Naive thymus-derived CD4-positive, alpha-beta T cell (primary cell): ENCODE measurements at regions not wholly inside any gene's neighbourhood (a gene's known extent, or its start where the extent isn't known, plus 50 kb on each side); places are given as distances from the start of the nearest gene placed in this dataset.

Experiments
- ATAC-seq: fragments of 150-1000 bp; cut with Tn5 transposase; 2 replicates; pipeline ENCODE4 v1.10.0; 2021; ENCODE audit warnings: mild to moderate bottlenecking, moderate library complexity
- CTCF ChIA-PET: fragments of 350-600 bp; sonication (Branson Sonifier 250); formaldehyde crosslinking; loops from one replicate; lab custom pipeline; 2021; ENCODE audit warnings: antibody characterized with exemption; lab: Charles Lee
- POLR2A ChIA-PET: fragments of 350-600 bp; sonication (Branson Sonifier 250); formaldehyde crosslinking; loops from one replicate; lab custom pipeline; 2021; ENCODE audit warnings: antibody characterized with exemption, inconsistent platforms; lab: Charles Lee
- DNase-seq, 9 donors: peaks; one replicate each; pipeline versions ENCODE4 v3.0.0 to v3.0.0-alpha.2; 2020 to 2022; ENCODE audit warnings: mixed read lengths in 1 of 9
- H3K27ac ChIP-seq: one replicate; pipeline ENCODE4 v1.7.0; 2013; ENCODE audit warnings: mild to moderate bottlenecking, low read depth, low read length, moderate library complexity
- H3K27me3 ChIP-seq, 2 donors: one replicate each; pipeline ENCODE4 v1.7.0; 2013; ENCODE audit warnings: low read length in 2 of 2, mild to moderate bottlenecking in 2 of 2, moderate library complexity in 2 of 2; ENCODE audit not compliant: control insufficient read depth in 2 of 2, insufficient read depth in 2 of 2
- H3K36me3 ChIP-seq, 3 experiments: 1 replicate in 2 of 3; 2 replicates in 1 of 3; pipeline ENCODE4 v1.7.0; 2013; ENCODE audit warnings: low read length in 3 of 3, mild to moderate bottlenecking in 3 of 3, moderate library complexity in 1 of 3; ENCODE audit not compliant: insufficient read depth in 3 of 3, control insufficient read depth in 2 of 3
- H3K4me1 ChIP-seq, 2 donors: one replicate each; pipeline ENCODE4 v1.7.0; 2013; ENCODE audit warnings: low read length in 2 of 2, mild to moderate bottlenecking in 2 of 2, moderate library complexity in 1 of 2; ENCODE audit not compliant: control insufficient read depth in 2 of 2, insufficient read depth in 2 of 2
- H3K4me3 ChIP-seq: 2 replicates; pipeline ENCODE4 v1.7.0; 2013; ENCODE audit warnings: mild to moderate bottlenecking, low read length
- H3K9me3 ChIP-seq, 3 experiments: 1 replicate in 2 of 3; 2 replicates in 1 of 3; pipeline ENCODE4 v1.7.0; 2013; ENCODE audit warnings: low read length in 3 of 3; ENCODE audit not compliant: control insufficient read depth in 2 of 3
- H3K27ac Mint-ChIP-seq, 9 donors: one replicate each; pipeline ENCODE4 v1.8.0; 2020 to 2022; ENCODE audit warnings: mixed read lengths in 9 of 9, mild to moderate bottlenecking in 8 of 9, moderate library complexity in 5 of 9, inconsistent platforms in 2 of 9
- H3K27me3 Mint-ChIP-seq, 5 donors: one replicate each; pipeline ENCODE4 v1.8.0; 2021 to 2022; ENCODE audit warnings: mixed read lengths in 5 of 5, mild to moderate bottlenecking in 1 of 5
- H3K36me3 Mint-ChIP-seq, 5 donors: one replicate each; pipeline ENCODE4 v1.8.0; 2020 to 2022; ENCODE audit warnings: mixed read lengths in 5 of 5, mild to moderate bottlenecking in 3 of 5, inconsistent platforms in 1 of 5
- H3K4me1 Mint-ChIP-seq, 7 donors: one replicate each; pipeline ENCODE4 v1.8.0; 2020 to 2022; ENCODE audit warnings: mixed read lengths in 7 of 7, mild to moderate bottlenecking in 3 of 7, inconsistent platforms in 1 of 7
- H3K4me3 Mint-ChIP-seq, 10 donors: one replicate each; pipeline ENCODE4 v1.8.0; 2020 to 2022; ENCODE audit warnings: mild to moderate bottlenecking in 10 of 10, mixed read lengths in 10 of 10, moderate library complexity in 6 of 10, inconsistent platforms in 2 of 10
- H3K9me3 Mint-ChIP-seq, 11 donors: one replicate each; pipeline ENCODE4 v1.8.0; 2020 to 2022; ENCODE audit warnings: mixed read lengths in 11 of 11, mild to moderate bottlenecking in 4 of 11, inconsistent platforms in 1 of 11, moderate library complexity in 1 of 11
- intact Hi-C, 2 donors: fragments of 100-400 bp; cut with micrococcal nuclease; formaldehyde crosslinking; loops; one replicate each; pipeline ENCODE4 v1.15.1; 2023

DNA sequence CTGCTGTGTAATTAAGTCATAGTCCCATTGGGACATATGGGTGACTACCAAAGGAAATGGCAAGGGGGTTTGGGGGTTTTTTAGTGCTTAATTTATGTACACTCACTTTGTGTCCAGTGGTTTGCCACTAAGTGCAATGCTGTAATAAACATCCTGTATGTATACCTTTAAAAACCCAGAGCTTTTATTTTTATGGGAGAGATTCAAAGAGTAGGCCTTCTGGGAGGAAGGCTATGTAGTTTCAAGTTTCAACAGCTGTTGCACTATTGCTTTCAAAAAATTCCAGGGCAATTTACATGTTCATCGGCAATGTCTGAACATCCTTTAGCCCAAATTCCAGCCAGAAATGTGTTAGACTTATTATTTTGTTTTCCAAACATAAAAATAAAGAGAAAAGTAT, 744.7 kb downstream of the XPNPEP1 start:
- Mint-ChIP-seq H3K4me3 (no peak overlapping the region), H3K27ac (no peak overlapping the region), H3K9me3 (peaks cover 2 to 21% (median 6%) of the 10 kb centered on the region in 11 donors), H3K36me3 (no peaks in the 10 kb centered on the region), H3K4me1 (no peaks in the 10 kb centered on the region), H3K27me3 (no peaks in the 10 kb centered on the region)
- H3K36me3 ChIP-seq, result no peaks in the 10 kb centered on the region
- CTCF ChIA-PET, result interaction anchor here (0.5 kb wide), 1 partner anchor 13 kb away, joined by 7 read pairs; no protein-coding TSS in a partner anchor
- intact Hi-C loops, result no loop called here
- H3K9me3 ChIP-seq, result no peaks in the 10 kb centered on the region
- no peaks in the 10 kb centered on the region for H3K4me1 ChIP-seq
- ATAC-seq (no peak), DNase-seq (no peak)
- POLR2A ChIA-PET, result no interaction called here
- H3K4me3 ChIP-seq, result no peak overlapping the region
- no peaks in the 10 kb centered on the region for H3K27me3 ChIP-seq
- no peak overlapping the region for H3K27ac ChIP-seq

GRCh38 chr10:109174526-109174925, 748.8 kb downstream of the XPNPEP1 start:
- H3K9me3 Mint-ChIP-seq, result peaks cover 0 to 23% (median 6%) of the 10 kb centered on the region in 11 donors
- no peaks in the 10 kb centered on the region for H3K36me3 ChIP-seq
- no peak overlapping the region for H3K4me3 ChIP-seq
- no peak overlapping the region for H3K27ac Mint-ChIP-seq
- ChIA-PET CTCF (no interaction called here), POLR2A (no interaction called here)
- H3K27me3 ChIP-seq, result no peaks in the 10 kb centered on the region
- H3K27me3 Mint-ChIP-seq, result no peaks in the 10 kb centered on the region
- intact Hi-C loops, result no loop called here
- H3K36me3 Mint-ChIP-seq, result no peaks in the 10 kb centered on the region
- no peaks in the 10 kb centered on the region for H3K4me1 Mint-ChIP-seq
- DNase-seq (no peak), ATAC-seq (no peak)
- no peaks in the 10 kb centered on the region for H3K9me3 ChIP-seq
- no peak overlapping the region for H3K27ac ChIP-seq
- H3K4me3 Mint-ChIP-seq, result no peak overlapping the region
- no peaks in the 10 kb centered on the region for H3K4me1 ChIP-seq

- H3K4me1 Mint-ChIP-seq, result no peaks in the 10 kb centered on the region
- CTCF ChIA-PET, result no interaction called here
- no peak overlapping the region for H3K4me3 Mint-ChIP-seq
- DNase-seq, result no peak
- Histone ChIP-seq H3K27me3 (no peaks in the 10 kb centered on the region), H3K4me1 (no peaks in the 10 kb centered on the region), H3K4me3 (no peak overlapping the region), H3K27ac (no peak overlapping the region), H3K9me3 (no peaks in the 10 kb centered on the region), H3K36me3 (no peaks in the 10 kb centered on the region)
- POLR2A ChIA-PET, result no interaction called here
- intact Hi-C loops, result no loop called here
- H3K36me3 Mint-ChIP-seq, result no peaks in the 10 kb centered on the region
- peaks cover 2 to 23% (median 6%) of the 10 kb centered on the region in 11 donors for H3K9me3 Mint-ChIP-seq
- no peak overlapping the region for H3K27ac Mint-ChIP-seq
- no peak for ATAC-seq
- no peaks in the 10 kb centered on the region for H3K27me3 Mint-ChIP-seq
Measured at GRCh38 chr10:109173937-109174336, 749.4 kb downstream of the XPNPEP1 start.

DNA sequence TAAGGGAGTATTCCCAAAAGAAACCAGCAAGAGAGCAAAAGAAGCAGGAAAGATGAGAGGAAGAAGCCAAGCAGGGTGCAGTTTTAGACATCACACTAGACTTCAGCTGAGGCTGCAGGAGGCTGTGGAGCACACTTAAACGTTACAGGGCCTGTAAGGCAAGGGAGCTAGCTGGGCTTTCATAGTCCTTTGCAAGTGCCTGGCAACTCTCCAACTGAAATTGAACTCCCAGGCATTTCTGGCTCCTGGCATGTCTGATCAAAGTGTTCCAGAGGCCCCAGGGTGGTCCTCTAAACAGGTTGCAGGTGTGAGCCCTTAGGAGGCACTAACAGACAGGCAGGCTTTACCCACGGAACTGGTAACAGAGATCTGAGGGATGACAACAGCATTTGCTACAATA, 750.2 kb downstream of the XPNPEP1 start:
- intact Hi-C loops, result no loop called here
- H3K27ac ChIP-seq, result no peak overlapping the region

GRCh38 chr10:109166935-109167334, 756.4 kb downstream of the XPNPEP1 start:
- peaks cover 2 to 17% (median 8%) of the 10 kb centered on the region in 11 donors for H3K9me3 Mint-ChIP-seq
- Histone ChIP-seq H3K36me3 (no peaks in the 10 kb centered on the region), H3K4me3 (no peak overlapping the region), H3K4me1 (no peaks in the 10 kb centered on the region), H3K27ac (no peak overlapping the region), H3K27me3 (no peaks in the 10 kb centered on the region), H3K9me3 (no peaks in the 10 kb centered on the region)
- H3K27me3 Mint-ChIP-seq, result no peaks in the 10 kb centered on the region
- H3K36me3 Mint-ChIP-seq, result peaks cover 0 to 7% (median 0%) of the 10 kb centered on the region in 5 donors
- H3K4me1 Mint-ChIP-seq, result no peaks in the 10 kb centered on the region
- ATAC-seq, result no peak
- POLR2A ChIA-PET, result no interaction called here
- CTCF ChIA-PET, result no interaction called here
- DNase-seq, result no peak
- intact Hi-C loops, result no loop called here
- no peak overlapping the region for H3K4me3 Mint-ChIP-seq
- H3K27ac Mint-ChIP-seq, result no peak overlapping the region

More for the DNA sequence above, 750.2 kb downstream of the XPNPEP1 start:
- Histone ChIP-seq H3K9me3 (no peaks in the 10 kb centered on the region), H3K36me3 (no peaks in the 10 kb centered on the region), H3K4me1 (no peaks in the 10 kb centered on the region), H3K27me3 (no peaks in the 10 kb centered on the region), H3K4me3 (no peak overlapping the region)
- POLR2A ChIA-PET, result no interaction called here
- DNase-seq (no peak), ATAC-seq (no peak)
- no peak overlapping the region for H3K27ac Mint-ChIP-seq
- H3K36me3 Mint-ChIP-seq, result no peaks in the 10 kb centered on the region
- no peaks in the 10 kb centered on the region for H3K27me3 Mint-ChIP-seq
- CTCF ChIA-PET, result no interaction called here
- no peak overlapping the region for H3K4me3 Mint-ChIP-seq
- no peaks in the 10 kb centered on the region for H3K4me1 Mint-ChIP-seq
- H3K9me3 Mint-ChIP-seq, result peaks cover 2 to 23% (median 6%) of the 10 kb centered on the region in 11 donors

DNA sequence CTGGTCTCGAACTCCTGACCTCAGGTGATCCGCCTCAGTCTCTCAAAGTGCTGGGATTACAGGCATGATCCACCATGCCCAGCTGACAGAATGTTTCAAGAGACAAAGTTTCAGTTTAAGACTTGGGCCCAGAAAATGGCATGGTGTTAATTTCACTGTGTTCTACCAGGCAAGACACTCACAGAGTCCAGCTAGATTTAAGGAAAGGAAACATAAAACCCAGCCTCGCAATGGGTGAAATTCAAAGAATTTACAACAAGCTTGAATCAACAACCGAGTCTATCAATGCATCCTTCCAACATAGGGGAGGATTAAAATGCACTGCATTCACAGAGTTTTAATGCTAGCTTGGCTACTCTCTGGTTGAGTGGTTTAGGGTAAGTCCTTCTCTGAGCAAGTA, 764.0 kb downstream of the XPNPEP1 start:
- peaks cover 0 to 7% (median 0%) of the 10 kb centered on the region in 5 donors for H3K36me3 Mint-ChIP-seq
- no peak overlapping the region for H3K27ac ChIP-seq
- CTCF ChIA-PET, result no interaction called here

GRCh38 chr10:109156396-109156795, 766.9 kb downstream of the XPNPEP1 start:
- intact Hi-C loops, result no loop called here
- Mint-ChIP-seq H3K36me3 (no peaks in the 10 kb centered on the region), H3K4me1 (no peaks in the 10 kb centered on the region), H3K4me3 (no peak overlapping the region), H3K9me3 (peaks cover 0 to 22% (median 4%) of the 10 kb centered on the region in 11 donors), H3K27me3 (no peaks in the 10 kb centered on the region), H3K27ac (no peak overlapping the region)
- POLR2A ChIA-PET, result no interaction called here
- DNase-seq, result no peak
- H3K27ac ChIP-seq, result no peak overlapping the region
- CTCF ChIA-PET, result no interaction called here
- ATAC-seq, result no peak
- no peak overlapping the region for H3K4me3 ChIP-seq
- no peaks in the 10 kb centered on the region for H3K4me1 ChIP-seq
- H3K27me3 ChIP-seq, result no peaks in the 10 kb centered on the region
- H3K36me3 ChIP-seq, result no peaks in the 10 kb centered on the region
- no peaks in the 10 kb centered on the region for H3K9me3 ChIP-seq

More for the DNA sequence above, 764.0 kb downstream of the XPNPEP1 start:
- no peaks in the 10 kb centered on the region for H3K36me3 ChIP-seq
- POLR2A ChIA-PET, result no interaction called here
- Mint-ChIP-seq H3K27ac (no peak overlapping the region), H3K4me3 (no peak overlapping the region), H3K9me3 (peaks cover 0 to 19% (median 9%) of the 10 kb centered on the region in 11 donors), H3K27me3 (no peaks in the 10 kb centered on the region), H3K4me1 (no peaks in the 10 kb centered on the region)
- no peaks in the 10 kb centered on the region for H3K9me3 ChIP-seq
- intact Hi-C loops, result no loop called here
- DNase-seq (no peak), ATAC-seq (no peak)
- no peaks in the 10 kb centered on the region for H3K27me3 ChIP-seq
- no peaks in the 10 kb centered on the region for H3K4me1 ChIP-seq
- no peak overlapping the region for H3K4me3 ChIP-seq
